ENCODE measurements at regions not wholly inside any gene's neighbourhood (a gene's known extent, or its start where the extent isn't known, plus 50 kb on each side); places are given as distances from the start of the nearest gene placed in this dataset.
"Not testable (repeated sequence)": the region's sequence is repeated elsewhere in the genome, so short reads cannot be mapped to it uniquely, and the experiment has no call there.

DNA sequence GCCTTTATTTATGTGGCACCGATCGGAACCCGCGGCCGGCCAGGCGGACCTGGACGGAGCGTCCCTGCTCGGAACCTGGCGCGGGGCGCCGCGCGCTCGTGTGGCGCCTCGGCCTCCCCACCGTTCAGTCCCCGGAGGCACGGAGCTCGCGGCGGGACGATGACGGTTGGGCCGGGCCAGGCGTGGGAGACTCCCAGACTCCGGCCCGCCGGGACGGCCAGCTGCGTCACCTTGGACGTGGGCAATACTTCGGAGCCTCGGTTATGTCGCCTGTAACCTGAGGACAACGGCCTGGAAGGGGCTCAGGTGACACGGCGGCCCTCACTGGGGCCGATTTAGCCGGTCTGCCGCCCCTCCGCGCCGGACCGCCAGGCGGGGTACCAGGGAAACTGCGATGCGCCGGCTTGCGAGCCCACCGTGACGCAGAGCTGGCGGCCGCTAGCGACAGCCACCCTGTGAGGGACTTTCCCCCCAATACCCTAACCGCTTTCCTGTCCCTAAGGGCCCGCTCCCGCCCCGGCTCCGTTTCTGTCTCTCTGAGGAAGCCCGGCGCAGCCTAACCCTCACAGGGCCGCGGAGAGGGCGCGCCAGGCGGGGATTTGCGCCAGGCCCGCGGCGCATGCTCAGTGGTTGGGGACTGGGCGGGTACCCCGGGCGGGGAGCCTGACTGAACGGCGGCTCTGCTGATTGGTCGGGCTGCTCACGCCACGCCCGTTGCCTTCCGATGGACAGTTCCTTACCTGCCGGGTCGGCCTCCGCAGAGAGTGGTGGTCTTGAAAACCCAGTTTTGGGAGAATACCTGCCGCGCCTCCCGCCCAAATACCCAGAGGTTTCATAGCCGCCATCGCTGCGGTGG is 109.5 kb upstream of the DOCK9 start:
- H3K4me3 ChIP-seq: peak overlapping the region; percentile 75 to 89
- H3K9me3 ChIP-seq: no peaks in the 10 kb centered on the region
- TF ChIP-seq, protein P1, sequence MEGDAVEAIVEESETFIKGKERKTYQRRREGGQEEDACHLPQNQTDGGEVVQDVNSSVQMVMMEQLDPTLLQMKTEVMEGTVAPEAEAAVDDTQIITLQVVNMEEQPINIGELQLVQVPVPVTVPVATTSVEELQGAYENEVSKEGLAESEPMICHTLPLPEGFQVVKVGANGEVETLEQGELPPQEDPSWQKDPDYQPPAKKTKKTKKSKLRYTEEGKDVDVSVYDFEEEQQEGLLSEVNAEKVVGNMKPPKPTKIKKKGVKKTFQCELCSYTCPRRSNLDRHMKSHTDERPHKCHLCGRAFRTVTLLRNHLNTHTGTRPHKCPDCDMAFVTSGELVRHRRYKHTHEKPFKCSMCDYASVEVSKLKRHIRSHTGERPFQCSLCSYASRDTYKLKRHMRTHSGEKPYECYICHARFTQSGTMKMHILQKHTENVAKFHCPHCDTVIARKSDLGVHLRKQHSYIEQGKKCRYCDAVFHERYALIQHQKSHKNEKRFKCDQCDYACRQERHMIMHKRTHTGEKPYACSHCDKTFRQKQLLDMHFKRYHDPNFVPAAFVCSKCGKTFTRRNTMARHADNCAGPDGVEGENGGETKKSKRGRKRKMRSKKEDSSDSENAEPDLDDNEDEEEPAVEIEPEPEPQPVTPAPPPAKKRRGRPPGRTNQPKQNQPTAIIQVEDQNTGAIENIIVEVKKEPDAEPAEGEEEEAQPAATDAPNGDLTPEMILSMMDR (IDR thresholded peaks at IDR 0.05): peak in 1 of 2 donors; percentile 47
- DNase-seq (ENCODE audit: low spot score): peak; percentile 88
- peak overlapping the region; percentile 97 to 98 for H3K27ac ChIP-seq
- H3K36me3 ChIP-seq: no peaks in the 10 kb centered on the region
- H3K4me1 ChIP-seq: peaks cover 0 to 24% of the 10 kb centered on the region in 2 donors
- no peaks in the 10 kb centered on the region for H3K27me3 ChIP-seq

DNA sequence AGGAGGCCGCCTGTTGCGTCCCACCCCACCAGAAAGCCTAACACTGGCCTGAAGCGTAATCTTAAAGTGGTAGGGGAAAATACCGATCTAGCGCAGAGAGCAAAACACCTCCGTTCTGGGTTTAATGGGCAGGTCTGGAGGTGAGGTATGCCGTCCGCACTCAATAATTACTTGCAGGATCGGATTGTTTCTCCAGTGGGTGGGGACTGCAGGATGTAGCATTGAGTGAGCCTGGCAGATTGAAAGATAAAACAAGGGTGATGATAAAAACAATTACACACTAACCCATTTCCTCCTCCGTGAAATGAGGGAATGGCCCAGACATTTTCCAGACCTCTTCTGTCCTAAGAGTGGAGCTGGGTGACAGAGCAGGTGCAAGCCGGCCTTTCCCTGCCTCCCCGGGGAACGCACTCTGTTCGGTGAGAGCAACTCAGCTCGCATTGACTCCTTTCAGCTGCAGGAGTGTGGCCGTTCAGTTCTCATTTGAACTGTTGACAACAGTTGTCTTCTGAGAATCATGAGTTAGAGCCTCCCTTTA is 110.2 kb upstream of the DOCK9 start:
- peak overlapping the region; percentile 75 to 89 for H3K4me3 ChIP-seq
- no peaks in the 10 kb centered on the region for H3K36me3 ChIP-seq
- TF ChIP-seq, protein P1 (IDR thresholded peaks at IDR 0.05): no peak
- H3K4me1 ChIP-seq: peaks cover 0 to 24% of the 10 kb centered on the region in 2 donors
- DNase-seq (ENCODE audit: low spot score): no peak
- no peaks in the 10 kb centered on the region for H3K27me3 ChIP-seq
- no peaks in the 10 kb centered on the region for H3K9me3 ChIP-seq
- H3K27ac ChIP-seq: peak overlapping the region; percentile 97 to 98

DNA sequence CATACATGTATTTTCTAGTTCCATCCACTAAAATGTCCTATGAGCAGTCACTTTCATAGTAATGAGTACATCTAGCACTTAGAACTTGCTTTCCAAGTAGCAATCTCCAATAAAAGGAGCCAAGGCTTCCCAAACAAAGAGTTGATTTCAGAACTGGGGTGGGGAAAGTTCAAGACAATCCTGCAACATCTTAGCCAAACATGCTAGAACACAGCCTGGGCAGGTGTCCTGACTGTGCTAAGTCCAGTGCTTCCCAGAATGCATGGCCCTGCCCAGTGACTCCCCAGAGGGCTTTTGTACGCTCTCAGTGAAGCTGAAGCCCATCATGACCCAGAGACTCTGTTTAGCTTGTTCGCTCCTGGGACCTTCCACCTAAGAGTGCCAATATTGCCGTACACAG is 106.7 kb upstream of the UBAC2 start:
- Histone ChIP-seq H3K36me3 (no peaks in the 10 kb centered on the region), H3K4me3 (no peak overlapping the region), H3K27me3 (no peaks in the 10 kb centered on the region), H3K27ac (no peak overlapping the region), H3K9me3 (no peaks in the 10 kb centered on the region), H3K4me1 (no peaks in the 10 kb centered on the region)
- no peak for DNase-seq (ENCODE audit: low spot score)
- TF ChIP-seq, protein P1 (IDR thresholded peaks at IDR 0.05): no peak

DNA sequence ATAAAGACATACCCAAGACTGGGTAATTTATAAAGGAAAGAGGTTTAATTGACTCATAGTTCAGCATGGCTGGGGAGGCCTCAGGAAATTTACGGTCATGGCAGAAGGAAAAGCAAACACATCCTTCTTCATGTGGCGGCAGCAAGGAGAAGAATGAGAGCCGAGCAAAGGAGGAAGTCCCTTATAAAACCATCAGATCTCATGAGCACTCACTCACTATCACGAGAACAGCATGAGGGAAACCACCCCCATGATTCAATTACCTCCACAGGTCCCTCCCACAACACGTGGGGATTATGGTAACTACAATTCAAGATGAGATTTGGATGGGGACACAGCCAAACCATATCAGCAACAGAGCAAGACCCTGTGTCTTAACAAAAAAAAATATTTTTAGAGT is 98.8 kb upstream of the UBAC2 start:
- H3K27ac ChIP-seq; H3K27me3 ChIP-seq; DNase-seq (ENCODE audit: low spot score); H3K4me3 ChIP-seq; H3K4me1 ChIP-seq; H3K9me3 ChIP-seq; H3K36me3 ChIP-seq: not testable (repeated sequence)

DNA sequence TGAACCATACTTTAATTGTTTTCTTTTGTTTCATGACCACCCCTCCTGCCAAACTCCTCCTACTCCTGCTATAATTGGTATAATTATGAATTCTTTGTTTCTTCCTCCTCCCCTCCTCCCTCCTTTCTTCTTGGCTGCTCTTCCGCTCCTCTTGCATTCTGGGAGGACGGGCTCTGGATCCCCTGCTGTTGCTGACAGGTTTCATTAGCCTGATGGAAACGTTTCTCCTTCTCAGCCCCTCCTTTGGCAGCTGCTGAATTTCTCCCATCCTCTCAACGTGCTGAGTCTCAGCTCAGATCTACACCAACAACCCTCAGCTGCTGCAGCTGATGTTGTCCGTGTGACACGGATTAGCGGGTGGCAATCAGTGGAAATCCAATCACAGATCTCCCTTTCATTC is 97.1 kb upstream of the UBAC2 start:
- Histone ChIP-seq H3K27ac (no peak overlapping the region), H3K4me3 (no peak overlapping the region), H3K27me3 (no peaks in the 10 kb centered on the region), H3K4me1 (no peaks in the 10 kb centered on the region), H3K36me3 (no peaks in the 10 kb centered on the region), H3K9me3 (no peaks in the 10 kb centered on the region)
- TF ChIP-seq, protein P1 (IDR thresholded peaks at IDR 0.05): no peak
- DNase-seq (ENCODE audit: low spot score): no peak

DNA sequence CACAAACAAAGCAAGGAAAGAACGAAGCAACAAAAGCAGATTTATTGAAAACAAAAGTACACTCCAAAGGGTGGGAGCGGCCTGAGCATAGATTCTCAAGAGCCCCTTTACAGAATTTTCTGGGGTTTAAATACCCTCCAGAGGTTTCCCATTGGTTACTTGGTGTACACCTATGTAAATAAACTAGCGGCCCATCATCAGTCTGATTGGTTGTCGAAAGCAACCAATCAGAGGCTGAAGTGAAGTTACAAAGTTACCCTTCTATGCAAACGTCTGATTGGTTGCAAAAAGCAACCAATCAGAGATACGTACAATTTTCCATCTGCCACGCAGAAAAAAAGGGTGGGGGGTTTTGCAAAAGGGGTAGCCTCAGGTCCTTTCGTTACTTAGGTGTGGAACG is 96.3 kb upstream of the UBAC2 start:
- Histone ChIP-seq H3K27ac (no peak overlapping the region), H3K9me3 (peaks cover 0 to 4% of the 10 kb centered on the region in 2 donors), H3K4me3 (no peak overlapping the region), H3K27me3 (no peaks in the 10 kb centered on the region), H3K36me3 (no peaks in the 10 kb centered on the region), H3K4me1 (no peaks in the 10 kb centered on the region)
- DNase-seq (ENCODE audit: low spot score): no peak
- TF ChIP-seq, protein P1 (IDR thresholded peaks at IDR 0.05): no peak

All from right atrium auricular region (tissue), 2 donors.